GM21717 (cell line): ENCODE measurements at regions not wholly inside any gene's neighbourhood (a gene's known extent, or its start where the extent isn't known, plus 50 kb on each side); places are given as distances from the start of the nearest gene placed in this dataset.
"Not testable (repeated sequence)": the region's sequence is repeated elsewhere in the genome, so short reads cannot be mapped to it uniquely, and the experiment has no call there.

ENCODE experiments used
- ATAC-seq: cut with Tn5 transposase; IDR thresholded peaks from one replicate; pipeline ENCODE4 v1.9.1; 2021; ENCODE audit warnings: mild to moderate bottlenecking, moderate library complexity; ENCODE audit not compliant: unreplicated experiment

GRCh38 chr5:124957063-124957462 is 210.6 kb upstream of the ZNF608 start:
- ATAC-seq: no peak

GRCh38 chr5:124960266-124960665 is 213.8 kb upstream of the ZNF608 start:
- no peak for ATAC-seq

- ATAC-seq: no peak
Measured at GRCh38 chr5:124961521-124961920, 215.1 kb upstream of the ZNF608 start.

GRCh38 chr5:124962111-124962510 is 215.7 kb upstream of the ZNF608 start:
- ATAC-seq: no peak

- ATAC-seq: no peak
Measured at GRCh38 chr5:124962735-124963134, 216.3 kb upstream of the ZNF608 start.

GRCh38 chr5:124963236-124963919 is 216.9 kb upstream of the ZNF608 start:
- ATAC-seq: no peak

GRCh38 chr5:124966741-124967140 is 220.3 kb upstream of the ZNF608 start:
- ATAC-seq: not testable (repeated sequence)

GRCh38 chr5:124970381-124970780 is 223.9 kb upstream of the ZNF608 start:
- ATAC-seq: not testable (repeated sequence)

- ATAC-seq: no peak
Measured at GRCh38 chr5:124972703-124973102, 226.3 kb upstream of the ZNF608 start.

- ATAC-seq: no peak
Measured at GRCh38 chr5:124973661-124974060, 227.2 kb upstream of the ZNF608 start.

- no peak for ATAC-seq
Measured at GRCh38 chr5:124976086-124976485, 229.6 kb upstream of the ZNF608 start.

- no peak for ATAC-seq
Measured at GRCh38 chr5:124979251-124979650, 232.8 kb upstream of the ZNF608 start.

- ATAC-seq: peak; percentile 96
Measured at GRCh38 chr5:124980163-124980941, 233.9 kb upstream of the ZNF608 start.

- no peak for ATAC-seq
Measured at GRCh38 chr5:124981901-124982300, 235.5 kb upstream of the ZNF608 start.

GRCh38 chr5:124986170-124986569 is 239.7 kb upstream of the ZNF608 start:
- no peak for ATAC-seq

- ATAC-seq: no peak
Measured at GRCh38 chr5:124986667-124987066, 240.2 kb upstream of the ZNF608 start.

- ATAC-seq: not testable (repeated sequence)
Measured at GRCh38 chr5:124987786-124988185, 241.3 kb upstream of the ZNF608 start.

- ATAC-seq: no peak
Measured at GRCh38 chr5:124990723-124991122, 244.3 kb upstream of the ZNF608 start.

GRCh38 chr5:124995421-124995820 is 249.0 kb upstream of the ZNF608 start:
- no peak for ATAC-seq

GRCh38 chr5:124996023-124996763 is 249.8 kb upstream of the ZNF608 start:
- no peak for ATAC-seq

GRCh38 chr5:124996764-124997077 is 250.3 kb upstream of the ZNF608 start:
- no peak for ATAC-seq
